Ascending aorta (tissue), 2 donors: ENCODE measurements at regions not wholly inside any gene's neighbourhood (a gene's known extent, or its start where the extent isn't known, plus 50 kb on each side); places are given as distances from the start of the nearest gene placed in this dataset.

Source experiments
- DNase-seq, 2 donors: peaks; one replicate each; pipeline ENCODE4 v3.0.0-alpha.2; 2019; ENCODE audit warnings: low spot score in 2 of 2
- H3K27ac ChIP-seq, 2 donors: fragments of 200-600 bp; sonication (generic); one replicate each; pipeline ENCODE4 v1.5.1; 2016 to 2017; ENCODE audit warnings: mild to moderate bottlenecking in 1 of 2
- H3K27me3 ChIP-seq: fragments of 200-600 bp; sonication (generic); one replicate; pipeline ENCODE4 v1.5.1; 2017
- H3K36me3 ChIP-seq, 2 donors: fragments of 200-600 bp; sonication (generic); one replicate each; pipeline ENCODE4 v1.5.1; 2016
- H3K4me1 ChIP-seq, 2 donors: fragments of 200-600 bp; sonication (generic); one replicate each; pipeline ENCODE4 v1.5.1; 2016 to 2017; ENCODE audit warnings: mild to moderate bottlenecking in 1 of 2
- H3K4me3 ChIP-seq, 2 donors: fragments of 200-600 bp; sonication (generic); one replicate each; pipeline ENCODE4 v1.5.1; 2016 to 2017; ENCODE audit warnings: mild to moderate bottlenecking in 1 of 2
- H3K9me3 ChIP-seq, 2 donors: fragments of 200-600 bp; sonication (generic); one replicate each; pipeline ENCODE4 v1.5.1; 2016
- CTCF ChIP-seq, 3 experiments: fragments of 200-600 bp in 2 of 3; fragments of 450-650 bp in 1 of 3; sonication (generic) in 2 of 3; IDR thresholded peaks; one replicate each; pipeline ENCODE4 v1.5.1; 2016 to 2019; ENCODE audit warnings: antibody characterized with exemption in 3 of 3, mild to moderate bottlenecking in 1 of 3, moderate library complexity in 1 of 3
- intact Hi-C: fragments of 100-400 bp; cut with DNase I; formaldehyde crosslinking; loops from one replicate; pipeline ENCODE4 v1.15.1; 2023

- H3K9me3 ChIP-seq, result peaks cover 0 to 3% of the 10 kb centered on the region in 2 donors
- TF ChIP-seq CTCF (IDR thresholded peaks at IDR 0.05), result no peak
- H3K27me3 ChIP-seq, result no peaks in the 10 kb centered on the region
- no peaks in the 10 kb centered on the region for H3K36me3 ChIP-seq
- no peak for DNase-seq
- no peak overlapping the region for H3K4me3 ChIP-seq
- intact Hi-C loops, result no loop called here
- no peak overlapping the region for H3K27ac ChIP-seq
- H3K4me1 ChIP-seq, result no peaks in the 10 kb centered on the region
Observed at GRCh38 chr2:23106242-23106785, 278.7 kb upstream of the KLHL29 start.

GRCh38 chr2:23107327-23107941, 277.5 kb upstream of the KLHL29 start:
- Histone ChIP-seq H3K9me3 (no peaks in the 10 kb centered on the region), H3K4me3 (no peak overlapping the region), H3K4me1 (no peaks in the 10 kb centered on the region), H3K27ac (no peak overlapping the region), H3K27me3 (no peaks in the 10 kb centered on the region), H3K36me3 (no peaks in the 10 kb centered on the region)
- DNase-seq, result no peak
- intact Hi-C loops, result no loop called here
- TF ChIP-seq CTCF (IDR thresholded peaks at IDR 0.05), result no peak

GRCh38 chr2:23111263-23111662, 273.7 kb upstream of the KLHL29 start:
- DNase-seq, result no peak
- no peak for TF ChIP-seq CTCF (IDR thresholded peaks at IDR 0.05)
- no peaks in the 10 kb centered on the region for H3K4me1 ChIP-seq

GRCh38 chr2:23112517-23112916, 272.5 kb upstream of the KLHL29 start:
- intact Hi-C loops, result no loop called here
- no peak overlapping the region for H3K4me3 ChIP-seq
- H3K36me3 ChIP-seq, result no peaks in the 10 kb centered on the region
- no peaks in the 10 kb centered on the region for H3K4me1 ChIP-seq
- no peaks in the 10 kb centered on the region for H3K9me3 ChIP-seq
- no peak overlapping the region for H3K27ac ChIP-seq
- no peaks in the 10 kb centered on the region for H3K27me3 ChIP-seq
- DNase-seq, result no peak
- no peak for TF ChIP-seq CTCF (IDR thresholded peaks at IDR 0.05)

More at GRCh38 chr2:23111263-23111662, 273.7 kb upstream of the KLHL29 start:
- no peaks in the 10 kb centered on the region for H3K9me3 ChIP-seq
- H3K4me3 ChIP-seq, result no peak overlapping the region
- H3K27me3 ChIP-seq, result no peaks in the 10 kb centered on the region
- intact Hi-C loops, result no loop called here
- no peak overlapping the region for H3K27ac ChIP-seq
- H3K36me3 ChIP-seq, result no peaks in the 10 kb centered on the region

GRCh38 chr2:23114299-23114698, 270.7 kb upstream of the KLHL29 start:
- H3K27ac ChIP-seq, result no peak overlapping the region

More at GRCh38 chr2:23114299-23114698, 270.7 kb upstream of the KLHL29 start:
- intact Hi-C loops, result no loop called here
- Histone ChIP-seq H3K4me3 (no peak overlapping the region), H3K9me3 (no peaks in the 10 kb centered on the region), H3K36me3 (no peaks in the 10 kb centered on the region), H3K27me3 (no peaks in the 10 kb centered on the region), H3K4me1 (no peaks in the 10 kb centered on the region)
- TF ChIP-seq CTCF (IDR thresholded peaks at IDR 0.05), result no peak
- DNase-seq, result no peak
